GM12801 (cell line): ENCODE measurements at regions not wholly inside any gene's neighbourhood (a gene's known extent, or its start where the extent isn't known, plus 50 kb on each side); places are given as distances from the start of the nearest gene placed in this dataset.

Experiments
- TF ChIP-seq, protein P1 (sequence below): IDR thresholded peaks from one replicate; pipeline ENCODE4 v1.5.1; 2011; ENCODE audit warnings: control low read depth; ENCODE audit not compliant: insufficient read length; ENCODE audit errors: extremely low read depth

DNA sequence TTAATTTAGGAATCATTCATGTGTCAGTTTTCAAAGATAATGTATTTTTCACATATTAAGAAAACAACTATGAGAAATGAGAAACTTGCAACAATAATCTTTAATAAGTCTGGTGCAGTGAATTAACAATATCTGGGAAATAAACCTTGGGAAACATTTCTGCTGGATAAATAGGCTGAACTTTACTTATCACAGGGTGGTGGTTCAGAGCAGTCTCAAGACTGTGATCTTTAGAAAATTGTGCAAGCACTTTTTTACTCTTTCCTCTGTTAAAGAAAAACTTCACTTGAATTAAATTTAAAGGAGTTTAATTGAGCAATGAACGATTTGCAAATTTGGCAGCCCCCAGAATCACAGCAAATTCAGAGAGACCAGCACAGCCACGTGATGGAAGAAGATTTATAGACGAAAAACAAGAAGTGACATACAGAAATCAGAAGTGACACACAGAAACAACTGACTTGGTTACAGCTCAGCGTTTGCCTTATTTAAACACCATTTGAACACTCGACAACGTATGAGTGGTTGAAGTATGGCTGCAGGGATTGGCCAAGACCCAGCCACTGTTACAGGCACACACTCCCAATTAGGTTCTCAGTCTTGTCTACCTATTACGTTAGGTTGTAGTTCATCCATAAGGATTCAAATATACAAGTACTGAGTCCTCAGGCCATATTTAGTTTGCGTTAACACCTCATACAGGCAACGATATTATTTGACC is 631.9 kb downstream of the SLCO4C1 start:
- TF ChIP-seq, protein P1, sequence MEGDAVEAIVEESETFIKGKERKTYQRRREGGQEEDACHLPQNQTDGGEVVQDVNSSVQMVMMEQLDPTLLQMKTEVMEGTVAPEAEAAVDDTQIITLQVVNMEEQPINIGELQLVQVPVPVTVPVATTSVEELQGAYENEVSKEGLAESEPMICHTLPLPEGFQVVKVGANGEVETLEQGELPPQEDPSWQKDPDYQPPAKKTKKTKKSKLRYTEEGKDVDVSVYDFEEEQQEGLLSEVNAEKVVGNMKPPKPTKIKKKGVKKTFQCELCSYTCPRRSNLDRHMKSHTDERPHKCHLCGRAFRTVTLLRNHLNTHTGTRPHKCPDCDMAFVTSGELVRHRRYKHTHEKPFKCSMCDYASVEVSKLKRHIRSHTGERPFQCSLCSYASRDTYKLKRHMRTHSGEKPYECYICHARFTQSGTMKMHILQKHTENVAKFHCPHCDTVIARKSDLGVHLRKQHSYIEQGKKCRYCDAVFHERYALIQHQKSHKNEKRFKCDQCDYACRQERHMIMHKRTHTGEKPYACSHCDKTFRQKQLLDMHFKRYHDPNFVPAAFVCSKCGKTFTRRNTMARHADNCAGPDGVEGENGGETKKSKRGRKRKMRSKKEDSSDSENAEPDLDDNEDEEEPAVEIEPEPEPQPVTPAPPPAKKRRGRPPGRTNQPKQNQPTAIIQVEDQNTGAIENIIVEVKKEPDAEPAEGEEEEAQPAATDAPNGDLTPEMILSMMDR = no peak

DNA sequence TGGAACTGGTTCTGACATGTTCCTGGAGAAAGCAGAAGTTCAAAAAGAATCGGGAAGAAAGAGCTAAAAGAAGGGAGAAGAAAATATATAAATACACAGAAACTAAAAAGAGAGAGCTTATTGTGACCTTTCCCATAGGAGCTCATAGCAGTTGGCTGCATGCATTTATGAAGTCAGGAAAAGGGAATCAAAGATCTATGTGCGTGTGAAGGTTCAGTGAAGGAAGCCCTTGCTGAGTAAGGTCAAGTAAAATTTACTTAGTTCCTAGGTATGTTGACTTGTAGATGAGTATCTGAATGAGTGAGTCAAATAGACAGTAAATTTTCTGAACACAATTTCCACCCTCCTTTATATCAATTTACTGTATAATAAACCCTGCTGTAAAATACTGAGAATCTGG is 632.5 kb downstream of the SLCO4C1 start:
- TF ChIP-seq, protein P1 = no peak

DNA sequence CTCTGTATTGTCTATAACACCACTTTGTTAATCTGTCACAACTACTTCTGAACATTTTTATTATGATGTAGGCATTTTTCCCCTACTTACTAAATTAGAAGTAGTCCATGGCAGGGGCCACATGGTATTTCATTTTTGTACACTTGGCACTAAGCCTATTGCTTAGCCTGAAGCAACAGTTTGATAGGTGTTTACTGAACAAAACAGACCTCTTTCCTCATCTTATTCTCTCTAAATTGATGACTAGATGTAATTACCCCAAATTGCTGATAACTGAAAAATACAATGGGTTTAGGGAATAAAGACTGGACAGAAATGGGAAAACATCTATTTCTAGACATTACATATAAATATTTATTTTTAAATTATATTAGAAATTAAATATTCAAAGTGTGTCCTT is 633.8 kb downstream of the SLCO4C1 start:
- TF ChIP-seq, protein P1 = no peak

DNA sequence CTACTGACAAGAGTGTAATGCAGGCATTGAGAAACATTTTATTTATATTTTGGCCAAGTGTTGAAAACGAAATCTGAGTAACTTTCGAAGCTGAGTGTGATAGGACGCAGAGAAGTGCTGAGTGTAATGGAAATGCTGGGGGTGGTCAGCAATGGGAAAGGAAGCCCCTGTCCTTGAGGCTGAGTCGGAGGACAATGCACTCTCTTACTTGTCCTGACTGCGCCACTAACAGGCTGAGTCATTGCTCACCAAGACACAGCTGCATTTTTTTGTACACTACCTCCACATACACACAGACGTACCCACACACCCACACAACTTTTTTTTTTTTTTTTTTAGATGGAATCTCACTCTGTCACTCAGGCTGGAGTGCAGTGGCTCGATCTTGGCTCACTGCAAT is 637.7 kb downstream of the SLCO4C1 start:
- TF ChIP-seq, protein P1 = no peak

DNA sequence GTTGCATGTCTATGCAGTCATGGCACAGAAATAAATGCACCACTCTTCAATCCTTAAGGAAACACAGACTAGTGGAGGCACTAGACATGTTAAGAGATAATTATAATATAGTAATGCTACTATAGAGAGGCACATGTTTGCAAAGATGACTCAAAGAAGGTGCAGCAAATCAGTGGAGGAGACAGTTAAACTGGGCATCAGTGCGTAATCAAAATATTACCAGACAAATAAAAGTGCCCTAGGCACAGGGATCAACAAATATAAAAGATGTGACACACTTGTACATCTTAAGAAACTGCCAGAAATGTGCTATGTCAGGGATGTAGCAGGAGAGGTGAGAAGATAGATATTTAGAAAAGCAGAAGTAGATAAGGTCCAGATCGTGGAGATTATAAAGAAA is 642.1 kb downstream of the SLCO4C1 start:
- TF ChIP-seq, protein P1 = no peak

DNA sequence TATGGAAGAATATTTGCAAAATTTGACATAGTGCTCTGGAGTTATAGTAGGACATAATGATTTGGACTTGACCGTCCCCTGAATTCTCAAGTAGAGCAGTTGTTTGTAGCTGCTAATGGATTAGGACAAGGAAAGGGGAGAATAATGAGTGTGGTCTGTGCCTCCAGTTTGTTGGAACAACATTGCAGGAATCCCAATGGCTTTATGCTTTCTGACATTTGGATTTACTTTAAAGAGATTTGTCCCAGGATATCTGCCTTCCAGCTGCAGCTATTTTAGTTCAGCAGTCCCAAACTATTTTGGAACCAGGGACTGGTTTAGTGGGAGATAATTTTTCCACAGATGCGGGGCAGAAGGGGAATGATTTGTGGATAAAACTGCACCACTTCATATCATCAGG is 648.2 kb downstream of the SLCO4C1 start:
- TF ChIP-seq, protein P1 = no peak

DNA sequence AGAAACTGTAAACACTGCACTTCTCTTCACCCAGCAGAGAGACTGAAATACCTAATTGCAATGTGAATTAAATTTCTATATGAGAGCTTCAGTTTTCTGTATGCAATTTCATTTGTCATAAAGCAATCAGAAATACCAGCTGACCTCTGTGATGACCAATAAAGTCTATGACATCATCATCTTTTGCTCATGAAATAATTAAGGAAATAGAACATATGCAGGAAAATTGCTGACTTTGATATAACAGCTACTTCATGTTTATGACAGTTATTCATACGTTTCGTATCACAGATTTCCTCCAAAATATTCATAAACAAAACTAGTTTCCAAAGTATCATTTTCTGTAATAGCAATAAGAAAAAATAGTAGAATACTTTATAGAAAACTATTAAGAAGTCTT is 652.3 kb downstream of the SLCO4C1 start:
- TF ChIP-seq, protein P1 = no peak
